ENCODE measurements at regions not wholly inside any gene's neighbourhood (a gene's known extent, or its start where the extent isn't known, plus 50 kb on each side); places are given as distances from the start of the nearest gene placed in this dataset.

DNA sequence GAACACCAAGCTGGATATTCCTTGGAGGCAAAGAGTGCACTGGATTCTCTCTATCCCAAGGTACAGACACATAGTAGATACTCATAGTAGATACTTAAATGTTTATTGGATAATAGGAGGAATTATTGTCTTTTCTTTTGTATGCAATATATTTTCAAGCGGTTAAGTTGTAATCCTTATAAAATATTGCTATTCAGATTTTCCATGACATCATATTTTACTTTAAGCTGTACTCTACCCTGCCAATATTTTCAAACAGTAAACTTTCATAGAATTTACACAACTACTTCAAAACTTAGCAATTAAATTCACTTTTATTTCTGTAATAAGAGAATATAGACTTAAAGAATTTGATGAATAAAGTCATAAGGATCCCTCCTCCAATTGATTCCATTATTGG, 546.5 kb upstream of the CAMK1G start:
- TF ChIP-seq, protein P1, sequence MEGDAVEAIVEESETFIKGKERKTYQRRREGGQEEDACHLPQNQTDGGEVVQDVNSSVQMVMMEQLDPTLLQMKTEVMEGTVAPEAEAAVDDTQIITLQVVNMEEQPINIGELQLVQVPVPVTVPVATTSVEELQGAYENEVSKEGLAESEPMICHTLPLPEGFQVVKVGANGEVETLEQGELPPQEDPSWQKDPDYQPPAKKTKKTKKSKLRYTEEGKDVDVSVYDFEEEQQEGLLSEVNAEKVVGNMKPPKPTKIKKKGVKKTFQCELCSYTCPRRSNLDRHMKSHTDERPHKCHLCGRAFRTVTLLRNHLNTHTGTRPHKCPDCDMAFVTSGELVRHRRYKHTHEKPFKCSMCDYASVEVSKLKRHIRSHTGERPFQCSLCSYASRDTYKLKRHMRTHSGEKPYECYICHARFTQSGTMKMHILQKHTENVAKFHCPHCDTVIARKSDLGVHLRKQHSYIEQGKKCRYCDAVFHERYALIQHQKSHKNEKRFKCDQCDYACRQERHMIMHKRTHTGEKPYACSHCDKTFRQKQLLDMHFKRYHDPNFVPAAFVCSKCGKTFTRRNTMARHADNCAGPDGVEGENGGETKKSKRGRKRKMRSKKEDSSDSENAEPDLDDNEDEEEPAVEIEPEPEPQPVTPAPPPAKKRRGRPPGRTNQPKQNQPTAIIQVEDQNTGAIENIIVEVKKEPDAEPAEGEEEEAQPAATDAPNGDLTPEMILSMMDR (IDR thresholded peaks at IDR 0.05; ENCODE audit: low read depth, low read length, missing control alignments), result no peak
- no peak for DNase-seq (ENCODE audit: low read depth)
- no peak overlapping the region for H3K4me3 ChIP-seq (ENCODE audit: low read depth, low read length)

DNA sequence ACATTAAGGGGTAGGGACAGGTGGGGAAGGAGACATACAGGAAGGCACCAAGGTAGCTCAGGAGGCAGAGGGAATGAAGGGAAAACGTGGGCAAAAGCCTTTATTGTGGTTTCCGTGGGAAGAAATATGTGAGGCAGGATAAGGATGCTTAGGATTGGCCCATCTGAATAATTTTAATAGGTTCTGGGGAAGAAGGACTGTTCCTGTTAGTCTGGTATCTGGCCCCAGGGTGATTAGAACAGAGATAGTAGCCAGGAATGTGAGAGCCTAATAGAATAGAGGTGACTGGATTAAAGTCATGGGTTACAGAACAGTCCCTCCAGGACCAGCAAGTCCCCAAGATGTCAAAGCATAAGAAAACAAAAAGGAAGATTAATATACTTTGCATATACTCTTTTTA, 545.2 kb upstream of the CAMK1G start:
- TF ChIP-seq, protein P1 (IDR thresholded peaks at IDR 0.05; ENCODE audit: low read depth, low read length, missing control alignments), result no peak
- no peak overlapping the region for H3K4me3 ChIP-seq (ENCODE audit: low read depth, low read length)
- no peak for DNase-seq (ENCODE audit: low read depth)

DNA sequence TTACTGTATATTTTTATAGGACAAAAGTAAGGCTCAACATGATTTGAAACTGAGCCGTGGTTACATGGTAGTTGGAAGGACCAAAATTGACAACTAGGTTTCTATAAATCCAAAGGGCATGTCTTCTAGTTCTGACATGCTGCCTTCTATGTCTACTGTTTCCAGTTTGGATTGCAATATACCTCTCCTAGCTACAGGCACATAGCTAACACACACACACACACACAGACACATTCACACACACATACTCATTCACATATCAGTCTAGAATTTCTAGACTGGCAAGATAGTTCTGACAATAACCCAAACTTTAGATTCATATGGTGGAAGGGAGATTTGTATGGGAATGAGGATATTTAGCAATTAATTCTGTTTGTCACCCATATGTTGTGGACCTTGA, 544.8 kb upstream of the CAMK1G start:
- no peak for DNase-seq (ENCODE audit: low read depth)
- no peak overlapping the region for H3K4me3 ChIP-seq (ENCODE audit: low read depth, low read length)
- TF ChIP-seq, protein P1 (IDR thresholded peaks at IDR 0.05; ENCODE audit: low read depth, low read length, missing control alignments), result no peak

DNA sequence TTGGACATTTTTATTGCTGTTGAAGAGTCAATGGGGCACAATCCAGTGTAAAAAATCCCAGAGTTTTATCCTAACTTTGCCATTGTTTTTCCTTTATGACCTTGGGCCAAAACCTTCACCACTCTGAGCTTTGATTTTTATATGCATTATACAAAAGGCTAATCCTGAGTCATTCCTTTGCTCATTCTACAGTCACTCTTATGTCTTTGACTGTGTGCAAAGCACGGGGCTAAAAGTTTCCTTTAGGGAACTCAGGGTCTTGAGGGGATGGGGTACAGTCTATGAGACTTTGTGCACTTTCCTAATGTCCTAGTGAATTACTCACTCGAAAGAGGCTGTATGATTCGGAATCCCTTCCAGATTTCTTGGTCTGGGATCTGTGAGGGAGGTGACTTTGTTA, 543.2 kb upstream of the CAMK1G start:
- H3K4me3 ChIP-seq (ENCODE audit: low read depth, low read length), result no peak overlapping the region
- no peak for DNase-seq (ENCODE audit: low read depth)
- TF ChIP-seq, protein P1 (IDR thresholded peaks at IDR 0.05; ENCODE audit: low read depth, low read length, missing control alignments), result no peak

- DNase-seq (ENCODE audit: low read depth), result no peak
- TF ChIP-seq, protein P1 (IDR thresholded peaks at IDR 0.05; ENCODE audit: low read depth, low read length, missing control alignments), result no peak
- H3K4me3 ChIP-seq (ENCODE audit: low read depth, low read length), result no peak overlapping the region
Measured at GRCh38 chr1:209041927-209042326, 541.6 kb upstream of the CAMK1G start.

- TF ChIP-seq, protein P1 (IDR thresholded peaks at IDR 0.05; ENCODE audit: low read depth, low read length, missing control alignments), result no peak
- DNase-seq (ENCODE audit: low read depth), result no peak
- no peak overlapping the region for H3K4me3 ChIP-seq (ENCODE audit: low read depth, low read length)
Measured at GRCh38 chr1:209042413-209042812, 541.1 kb upstream of the CAMK1G start.

DNA sequence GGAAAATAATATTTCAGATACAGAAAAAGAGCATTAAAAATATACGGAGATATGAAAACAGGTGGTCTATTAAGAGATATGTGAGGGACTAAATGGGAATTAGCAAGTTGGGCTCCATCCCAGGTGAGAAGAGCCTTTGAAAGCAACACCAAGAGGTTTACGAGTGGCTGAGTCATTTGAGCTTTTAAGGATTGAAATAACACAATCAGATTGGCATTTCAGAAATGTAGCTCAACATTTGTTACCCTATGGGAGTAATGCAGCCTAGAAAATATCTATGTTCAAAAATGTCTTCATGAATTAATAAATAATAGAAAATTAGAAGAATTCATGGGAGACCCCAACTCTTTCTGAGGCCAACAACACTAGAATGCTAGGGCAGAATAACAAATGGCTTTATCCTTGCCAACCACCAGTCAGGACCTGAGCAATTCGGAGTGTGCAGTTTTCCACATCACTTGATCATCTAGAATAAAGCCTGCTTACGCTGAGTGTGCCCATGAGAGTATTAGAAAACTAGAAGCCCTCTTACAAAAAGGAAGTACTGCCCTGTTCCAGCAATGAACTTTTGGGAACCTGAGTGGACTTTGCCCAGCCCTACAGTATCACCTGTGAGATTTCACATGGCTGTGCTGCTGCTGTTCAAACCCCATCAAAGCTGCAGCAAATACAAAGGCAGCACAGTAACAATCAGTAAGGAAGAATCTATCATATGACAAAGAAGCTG, 538.0 kb upstream of the CAMK1G start:
- no peak for DNase-seq (ENCODE audit: low read depth)
- no peak overlapping the region for H3K4me3 ChIP-seq (ENCODE audit: low read depth, low read length)
- TF ChIP-seq, protein P1 (IDR thresholded peaks at IDR 0.05; ENCODE audit: low read depth, low read length, missing control alignments), result no peak
